Testis (tissue), 2 donors: ENCODE measurements at regions not wholly inside any gene's neighbourhood (a gene's known extent, or its start where the extent isn't known, plus 50 kb on each side); places are given as distances from the start of the nearest gene placed in this dataset.

Experiments
- POLR2A ChIP-seq: fragments of 450-650 bp; IDR thresholded peaks from one replicate; pipeline ENCODE4 v1.6.1; 2017; ENCODE audit warnings: antibody characterized with exemption, mild to moderate bottlenecking, moderate library complexity
- TF ChIP-seq, protein P1 (sequence below), 3 experiments: fragments of 450-650 bp in 2 of 3; fragments of 200-600 bp in 1 of 3; sonication (generic) in 1 of 3; IDR thresholded peaks; one replicate each; pipeline ENCODE4 v1.5.1; 2016 to 2019; ENCODE audit warnings: antibody characterized with exemption in 3 of 3, mild to moderate bottlenecking in 2 of 3, moderate library complexity in 1 of 3

DNA sequence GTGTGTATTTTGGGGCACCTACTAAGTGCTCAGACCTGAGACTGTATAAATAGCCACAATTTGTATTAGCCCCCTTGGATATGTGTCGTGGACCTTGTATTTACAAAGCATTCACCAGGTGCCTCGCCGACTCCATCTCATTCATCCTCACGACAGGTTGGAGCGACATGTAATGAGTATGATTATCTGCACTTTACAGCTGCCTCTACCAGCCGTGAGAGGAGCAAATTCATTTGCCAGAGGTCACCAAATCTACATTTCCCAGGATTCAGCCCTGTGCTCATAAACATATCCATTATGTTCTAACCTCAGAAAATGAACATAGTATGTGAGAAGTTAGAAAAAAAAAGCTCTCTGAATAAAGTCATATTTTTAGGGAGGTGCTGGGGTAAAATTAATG, 167.4 kb downstream of the ZDHHC21 start:
- TF ChIP-seq, protein P1, sequence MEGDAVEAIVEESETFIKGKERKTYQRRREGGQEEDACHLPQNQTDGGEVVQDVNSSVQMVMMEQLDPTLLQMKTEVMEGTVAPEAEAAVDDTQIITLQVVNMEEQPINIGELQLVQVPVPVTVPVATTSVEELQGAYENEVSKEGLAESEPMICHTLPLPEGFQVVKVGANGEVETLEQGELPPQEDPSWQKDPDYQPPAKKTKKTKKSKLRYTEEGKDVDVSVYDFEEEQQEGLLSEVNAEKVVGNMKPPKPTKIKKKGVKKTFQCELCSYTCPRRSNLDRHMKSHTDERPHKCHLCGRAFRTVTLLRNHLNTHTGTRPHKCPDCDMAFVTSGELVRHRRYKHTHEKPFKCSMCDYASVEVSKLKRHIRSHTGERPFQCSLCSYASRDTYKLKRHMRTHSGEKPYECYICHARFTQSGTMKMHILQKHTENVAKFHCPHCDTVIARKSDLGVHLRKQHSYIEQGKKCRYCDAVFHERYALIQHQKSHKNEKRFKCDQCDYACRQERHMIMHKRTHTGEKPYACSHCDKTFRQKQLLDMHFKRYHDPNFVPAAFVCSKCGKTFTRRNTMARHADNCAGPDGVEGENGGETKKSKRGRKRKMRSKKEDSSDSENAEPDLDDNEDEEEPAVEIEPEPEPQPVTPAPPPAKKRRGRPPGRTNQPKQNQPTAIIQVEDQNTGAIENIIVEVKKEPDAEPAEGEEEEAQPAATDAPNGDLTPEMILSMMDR (IDR thresholded peaks at IDR 0.05), result no peak
- no peak for TF ChIP-seq POLR2A
